ENCODE measurements at regions not wholly inside any gene's neighbourhood (a gene's known extent, or its start where the extent isn't known, plus 50 kb on each side); places are given as distances from the start of the nearest gene placed in this dataset.

GRCh38 chr20:24203526-24204183, 215.1 kb upstream of the GGTLC1 start:
- H3K9me3 Mint-ChIP-seq (ENCODE audit: insufficient read depth) = no peaks in the 10 kb centered on the region
- no peak for ATAC-seq
- H3K4me1 Mint-ChIP-seq (ENCODE audit: low read depth) = peaks cover 2% of the 10 kb centered on the region
- no peak overlapping the region for H3K4me3 Mint-ChIP-seq
- no peak overlapping the region for H3K27ac Mint-ChIP-seq
- POLR2A ChIA-PET = no interaction called here
- no peak for DNase-seq
- H3K27me3 Mint-ChIP-seq (ENCODE audit: low read depth) = no peaks in the 10 kb centered on the region
- CTCF ChIA-PET = no interaction called here
- H3K36me3 Mint-ChIP-seq (ENCODE audit: low read depth) = no peaks in the 10 kb centered on the region

GRCh38 chr20:24199501-24199900, 210.9 kb upstream of the GGTLC1 start:
- POLR2A ChIA-PET = no interaction called here
- H3K27ac Mint-ChIP-seq = no peak overlapping the region
- H3K9me3 Mint-ChIP-seq (ENCODE audit: insufficient read depth) = no peaks in the 10 kb centered on the region
- no peak overlapping the region for H3K4me3 Mint-ChIP-seq
- CTCF ChIA-PET = no interaction called here
- no peaks in the 10 kb centered on the region for H3K36me3 Mint-ChIP-seq (ENCODE audit: low read depth)
- no peaks in the 10 kb centered on the region for H3K4me1 Mint-ChIP-seq (ENCODE audit: low read depth)
- ATAC-seq (no peak), DNase-seq (no peak)
- H3K27me3 Mint-ChIP-seq (ENCODE audit: low read depth) = peaks cover 5% of the 10 kb centered on the region

GRCh38 chr20:24194143-24194542, 205.6 kb upstream of the GGTLC1 start:
- H3K27ac Mint-ChIP-seq = no peak overlapping the region
- DNase-seq (no peak), ATAC-seq (no peak)
- peaks cover 3% of the 10 kb centered on the region for H3K9me3 Mint-ChIP-seq (ENCODE audit: insufficient read depth)
- no peaks in the 10 kb centered on the region for H3K4me1 Mint-ChIP-seq (ENCODE audit: low read depth)
- POLR2A ChIA-PET = no interaction called here
- no peak overlapping the region for H3K4me3 Mint-ChIP-seq
- no peaks in the 10 kb centered on the region for H3K36me3 Mint-ChIP-seq (ENCODE audit: low read depth)
- CTCF ChIA-PET = no interaction called here
- peaks cover 7% of the 10 kb centered on the region for H3K27me3 Mint-ChIP-seq (ENCODE audit: low read depth)

GRCh38 chr20:24190905-24191304, 202.3 kb upstream of the GGTLC1 start:
- ChIA-PET CTCF (no interaction called here), POLR2A (no interaction called here)
- peaks cover 9% of the 10 kb centered on the region for H3K27me3 Mint-ChIP-seq (ENCODE audit: low read depth)
- no peaks in the 10 kb centered on the region for H3K36me3 Mint-ChIP-seq (ENCODE audit: low read depth)
- ATAC-seq (no peak), DNase-seq (no peak)
- no peak overlapping the region for H3K4me3 Mint-ChIP-seq
- H3K27ac Mint-ChIP-seq = no peak overlapping the region
- peaks cover 3% of the 10 kb centered on the region for H3K9me3 Mint-ChIP-seq (ENCODE audit: insufficient read depth)
- H3K4me1 Mint-ChIP-seq (ENCODE audit: low read depth) = no peaks in the 10 kb centered on the region

GRCh38 chr20:24185791-24186190, 197.2 kb upstream of the GGTLC1 start:
- no peak overlapping the region for H3K27ac Mint-ChIP-seq

GRCh38 chr20:24181151-24181550, 192.6 kb upstream of the GGTLC1 start:
- H3K4me3 Mint-ChIP-seq = no peak overlapping the region
- no peaks in the 10 kb centered on the region for H3K36me3 Mint-ChIP-seq (ENCODE audit: low read depth)
- CTCF ChIA-PET = no interaction called here
- ATAC-seq (no peak), DNase-seq (no peak)
- no peaks in the 10 kb centered on the region for H3K9me3 Mint-ChIP-seq (ENCODE audit: insufficient read depth)
- no peak overlapping the region for H3K27ac Mint-ChIP-seq
- no peaks in the 10 kb centered on the region for H3K4me1 Mint-ChIP-seq (ENCODE audit: low read depth)
- peaks cover 10% of the 10 kb centered on the region for H3K27me3 Mint-ChIP-seq (ENCODE audit: low read depth)
- POLR2A ChIA-PET = no interaction called here

More at GRCh38 chr20:24185791-24186190, 197.2 kb upstream of the GGTLC1 start:
- ChIA-PET POLR2A (no interaction called here), CTCF (no interaction called here)
- no peaks in the 10 kb centered on the region for H3K4me1 Mint-ChIP-seq (ENCODE audit: low read depth)
- peaks cover 3% of the 10 kb centered on the region for H3K9me3 Mint-ChIP-seq (ENCODE audit: insufficient read depth)
- H3K27me3 Mint-ChIP-seq (ENCODE audit: low read depth) = peaks cover 11% of the 10 kb centered on the region
- DNase-seq (no peak), ATAC-seq (no peak)
- no peaks in the 10 kb centered on the region for H3K36me3 Mint-ChIP-seq (ENCODE audit: low read depth)
- H3K4me3 Mint-ChIP-seq = no peak overlapping the region

GRCh38 chr20:24169256-24169655, 180.7 kb upstream of the GGTLC1 start:
- Mint-ChIP-seq H3K9me3 (ENCODE audit: insufficient read depth) (no peaks in the 10 kb centered on the region), H3K27ac (no peak overlapping the region), H3K27me3 (ENCODE audit: low read depth) (peaks cover 7% of the 10 kb centered on the region), H3K36me3 (ENCODE audit: low read depth) (no peaks in the 10 kb centered on the region), H3K4me3 (no peak overlapping the region), H3K4me1 (ENCODE audit: low read depth) (no peaks in the 10 kb centered on the region)
- POLR2A ChIA-PET = no interaction called here
- ATAC-seq (no peak), DNase-seq (no peak)
- CTCF ChIA-PET = no interaction called here

GRCh38 chr20:24166412-24166811, 177.8 kb upstream of the GGTLC1 start:
- POLR2A ChIA-PET = no interaction called here
- peaks cover 2% of the 10 kb centered on the region for H3K27me3 Mint-ChIP-seq (ENCODE audit: low read depth)
- H3K4me3 Mint-ChIP-seq = no peak overlapping the region
- ATAC-seq = no peak
- no peaks in the 10 kb centered on the region for H3K36me3 Mint-ChIP-seq (ENCODE audit: low read depth)
- peaks cover 2% of the 10 kb centered on the region for H3K4me1 Mint-ChIP-seq (ENCODE audit: low read depth)
- DNase-seq = no peak
- CTCF ChIA-PET = no interaction called here
- H3K9me3 Mint-ChIP-seq (ENCODE audit: insufficient read depth) = no peaks in the 10 kb centered on the region
- H3K27ac Mint-ChIP-seq = no peak overlapping the region

GRCh38 chr20:24166123-24166381, 177.5 kb upstream of the GGTLC1 start:
- POLR2A ChIA-PET = no interaction called here

GRCh38 chr20:24165301-24166122, 176.9 kb upstream of the GGTLC1 start:
- Mint-ChIP-seq H3K4me3 (no peak overlapping the region), H3K27me3 (ENCODE audit: low read depth) (peaks cover 2% of the 10 kb centered on the region), H3K4me1 (ENCODE audit: low read depth) (peaks cover 2% of the 10 kb centered on the region), H3K36me3 (ENCODE audit: low read depth) (no peaks in the 10 kb centered on the region), H3K9me3 (ENCODE audit: insufficient read depth) (no peaks in the 10 kb centered on the region), H3K27ac (no peak overlapping the region)
- DNase-seq (no peak), ATAC-seq (no peak)
- ChIA-PET POLR2A (no interaction called here), CTCF (interaction anchor here (1.1 to 1.7 kb wide), 7 partner anchors 9 to 228 kb away, joined by 3 to 5 read pairs (median 4); no protein-coding TSS in a partner anchor)

More at GRCh38 chr20:24166123-24166381, 177.5 kb upstream of the GGTLC1 start:
- ATAC-seq (no peak), DNase-seq (no peak)
- peaks cover 2% of the 10 kb centered on the region for H3K4me1 Mint-ChIP-seq (ENCODE audit: low read depth)
- H3K27ac Mint-ChIP-seq = no peak overlapping the region
- no peaks in the 10 kb centered on the region for H3K9me3 Mint-ChIP-seq (ENCODE audit: insufficient read depth)
- peaks cover 2% of the 10 kb centered on the region for H3K27me3 Mint-ChIP-seq (ENCODE audit: low read depth)
- no peak overlapping the region for H3K4me3 Mint-ChIP-seq
- H3K36me3 Mint-ChIP-seq (ENCODE audit: low read depth) = no peaks in the 10 kb centered on the region
- CTCF ChIA-PET = no interaction called here

- ATAC-seq = no peak
- CTCF ChIA-PET = interaction anchor here (1.1 to 1.7 kb wide), 6 partner anchors 8 to 227 kb away, joined by 3 to 5 read pairs (median 4); no protein-coding TSS in a partner anchor
- no peak overlapping the region for H3K27ac Mint-ChIP-seq
- no peaks in the 10 kb centered on the region for H3K36me3 Mint-ChIP-seq (ENCODE audit: low read depth)
- H3K4me3 Mint-ChIP-seq = no peak overlapping the region
- H3K27me3 Mint-ChIP-seq (ENCODE audit: low read depth) = peaks cover 2% of the 10 kb centered on the region
- no peaks in the 10 kb centered on the region for H3K9me3 Mint-ChIP-seq (ENCODE audit: insufficient read depth)
- POLR2A ChIA-PET = no interaction called here
- H3K4me1 Mint-ChIP-seq (ENCODE audit: low read depth) = peaks cover 2% of the 10 kb centered on the region
- DNase-seq = peak; percentile 52
Observed at GRCh38 chr20:24164360-24164759, 175.8 kb upstream of the GGTLC1 start.

GRCh38 chr20:24163506-24163905, 174.9 kb upstream of the GGTLC1 start:
- DNase-seq = no peak
- Mint-ChIP-seq H3K27ac (no peak overlapping the region), H3K9me3 (ENCODE audit: insufficient read depth) (no peaks in the 10 kb centered on the region), H3K4me3 (no peak overlapping the region), H3K36me3 (ENCODE audit: low read depth) (no peaks in the 10 kb centered on the region), H3K27me3 (ENCODE audit: low read depth) (no peaks in the 10 kb centered on the region), H3K4me1 (ENCODE audit: low read depth) (peaks cover 2% of the 10 kb centered on the region)
- ChIA-PET POLR2A (no interaction called here), CTCF (interaction anchor here (1.7 to 2.6 kb wide), 2 partner anchors 19 to 61 kb away, joined by 10 to 13 read pairs; no protein-coding TSS in a partner anchor)
- ATAC-seq = no peak

Measured in activated CD8-positive, alpha-beta T cell treated with anti-CD3 and anti-CD28 coated beads, Interleukin-2, amount 10 ng/mL, durations not matched to agents 7 days and 5 days (primary cell).